GM21723 (cell line): ENCODE measurements at regions not wholly inside any gene's neighbourhood (a gene's known extent, or its start where the extent isn't known, plus 50 kb on each side); places are given as distances from the start of the nearest gene placed in this dataset.

Experiments used
- ATAC-seq: cut with Tn5 transposase; IDR thresholded peaks from one replicate; pipeline ENCODE4 v1.9.1; 2021; ENCODE audit warnings: mild to moderate bottlenecking, moderate library complexity; ENCODE audit not compliant: unreplicated experiment

DNA sequence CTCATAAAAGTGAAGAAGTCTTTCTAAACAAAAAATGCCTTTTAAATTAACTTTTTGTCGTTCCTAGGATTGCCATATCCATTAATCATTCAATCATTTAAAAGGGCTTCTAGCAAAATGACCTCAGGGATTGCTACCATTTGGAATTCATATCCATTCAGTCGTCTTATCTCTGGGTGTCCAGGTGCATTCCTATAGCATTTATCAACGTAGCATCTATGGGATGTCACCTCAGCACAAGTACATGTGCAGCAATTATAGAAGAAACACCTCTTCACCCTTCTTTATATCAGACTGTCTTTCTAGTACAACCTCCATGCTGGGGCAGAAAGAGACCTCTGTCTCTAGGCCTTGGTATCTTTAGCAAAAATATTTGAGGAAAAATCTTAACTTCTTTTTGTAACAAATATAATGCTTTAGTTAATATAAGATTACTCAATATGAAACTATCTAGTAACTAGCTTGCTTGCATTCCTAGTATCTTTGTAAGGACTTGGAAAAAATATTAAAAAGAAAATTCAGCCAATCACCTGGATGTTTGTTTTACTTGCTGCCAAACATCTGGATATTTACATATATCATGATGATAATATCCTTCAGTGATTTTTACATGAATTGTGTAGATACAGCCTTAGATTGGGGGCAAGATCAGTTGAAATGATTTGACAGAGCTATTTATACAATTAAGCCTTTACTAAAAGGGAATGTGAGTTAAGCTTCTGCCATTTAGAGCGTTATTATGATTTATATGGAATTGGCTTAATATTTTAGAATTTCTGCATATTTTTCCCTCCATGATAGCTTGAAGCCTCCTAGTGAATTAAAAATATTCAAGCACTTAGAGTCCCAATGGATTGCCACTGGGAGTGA lies 356.8 kb downstream of the HDGFL1 start:
- no peak for ATAC-seq

DNA sequence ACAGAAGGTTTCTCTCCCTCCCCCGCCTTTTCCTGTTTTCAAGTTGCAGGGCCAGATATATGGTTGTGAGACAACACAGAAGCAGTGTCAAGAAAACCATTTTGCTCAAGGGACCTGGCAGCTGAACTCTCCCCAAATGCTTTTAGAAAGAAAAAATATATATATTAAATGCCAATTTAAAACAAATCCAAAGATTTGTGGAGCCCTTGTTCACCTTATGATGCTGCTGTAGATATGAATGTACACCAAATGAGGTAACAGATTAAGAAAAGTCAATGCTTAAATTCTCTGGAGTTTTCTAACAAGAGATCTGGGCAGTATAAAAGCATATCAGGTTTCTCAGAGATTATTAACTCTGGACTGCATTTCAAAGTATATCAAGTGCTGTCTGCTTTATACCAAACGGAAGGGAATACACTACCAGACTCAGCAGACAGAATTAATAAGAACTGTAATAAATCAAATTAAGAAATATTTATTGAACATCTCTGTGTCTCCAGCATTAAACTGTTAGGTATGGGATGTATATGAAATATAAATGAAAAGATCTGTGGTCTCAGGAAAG lies 357.5 kb downstream of the HDGFL1 start:
- ATAC-seq, result no peak

GRCh38 chr6:22928775-22929174 lies 359.4 kb downstream of the HDGFL1 start:
- ATAC-seq, result no peak

GRCh38 chr6:22929311-22929985 lies 360.1 kb downstream of the HDGFL1 start:
- no peak for ATAC-seq

- no peak for ATAC-seq
Observed at GRCh38 chr6:22940581-22941290, 371.4 kb downstream of the HDGFL1 start.

GRCh38 chr6:22942403-22942802 lies 373.0 kb downstream of the HDGFL1 start:
- ATAC-seq, result no peak

GRCh38 chr6:22943327-22943726 lies 374.0 kb downstream of the HDGFL1 start:
- ATAC-seq, result no peak

- no peak for ATAC-seq
Observed at GRCh38 chr6:22949967-22950366, 380.6 kb downstream of the HDGFL1 start.

GRCh38 chr6:22952097-22952496 lies 382.7 kb downstream of the HDGFL1 start:
- no peak for ATAC-seq

DNA sequence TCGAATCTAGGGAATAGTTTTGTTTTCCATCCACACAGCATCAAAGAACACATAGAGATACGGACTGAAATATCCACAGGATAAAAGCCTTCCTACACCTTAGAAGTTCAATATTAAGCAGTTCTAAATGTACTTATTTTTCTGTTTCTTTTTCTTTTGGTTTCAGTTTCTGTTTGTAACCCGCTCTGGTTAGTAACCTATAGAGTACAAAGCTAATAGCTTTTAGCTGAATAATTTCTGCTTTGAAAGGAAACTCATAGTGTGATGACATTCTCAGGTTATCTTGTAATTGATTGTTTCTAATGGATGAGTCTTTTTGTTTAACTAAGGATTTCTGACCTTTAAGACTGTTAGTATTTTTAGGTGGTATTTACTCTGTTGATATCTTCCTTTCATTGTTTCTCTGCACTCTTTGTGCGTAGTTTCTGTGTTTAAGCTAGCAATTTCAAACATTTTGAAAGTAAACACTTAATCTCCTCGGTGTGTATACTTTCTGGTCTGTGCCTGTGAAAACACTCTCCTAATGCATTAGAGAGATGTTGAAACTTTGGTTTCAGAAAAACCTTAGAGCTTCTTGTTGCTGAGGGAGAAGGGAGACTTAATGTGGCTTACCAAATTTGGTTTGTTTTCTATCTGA lies 385.5 kb downstream of the HDGFL1 start:
- peak; percentile 73 for ATAC-seq

GRCh38 chr6:22956029-22956681 lies 386.8 kb downstream of the HDGFL1 start:
- no peak for ATAC-seq

GRCh38 chr6:22958677-22959076 lies 389.3 kb downstream of the HDGFL1 start:
- ATAC-seq, result no peak

DNA sequence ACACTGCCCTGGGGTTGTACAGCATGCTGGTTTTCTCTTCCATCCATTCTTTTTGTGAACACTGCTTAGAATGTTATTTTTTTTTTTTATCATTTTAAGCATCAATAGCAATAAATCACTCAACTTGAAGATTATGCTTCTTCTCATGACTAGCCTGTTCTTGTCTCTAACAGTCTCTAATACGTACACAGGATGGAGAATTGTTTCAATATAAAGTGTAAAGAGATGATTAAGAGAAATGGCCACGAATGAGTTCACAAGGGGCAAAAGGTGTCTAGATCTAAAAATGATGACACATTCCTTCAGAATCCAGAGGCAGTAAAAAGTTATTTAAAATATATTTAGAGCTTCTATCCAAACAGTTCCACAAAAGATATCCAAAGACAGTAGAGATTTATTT lies 390.2 kb downstream of the HDGFL1 start:
- no peak for ATAC-seq

GRCh38 chr6:22964334-22964733 lies 395.0 kb downstream of the HDGFL1 start:
- ATAC-seq, result no peak

DNA sequence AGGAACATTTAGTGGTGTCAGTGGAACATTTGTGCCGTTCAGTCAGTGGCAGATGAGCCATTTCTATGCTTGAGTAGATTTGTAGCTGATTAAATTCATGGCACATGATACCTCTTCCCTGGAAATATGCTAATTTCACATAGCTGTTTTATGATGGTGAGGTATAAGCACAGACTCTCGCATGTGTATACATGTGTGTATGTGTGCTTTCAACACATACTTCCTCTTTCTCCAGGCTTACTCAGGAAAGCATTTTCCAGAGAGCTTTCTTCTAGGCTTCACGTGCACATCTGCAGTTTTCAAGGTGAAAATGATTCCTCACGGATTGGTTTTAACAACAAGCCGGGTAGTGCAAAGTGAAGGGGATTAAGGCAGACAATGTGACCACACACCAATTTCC lies 396.5 kb downstream of the HDGFL1 start:
- ATAC-seq, result no peak

GRCh38 chr6:22966691-22967422 lies 397.5 kb downstream of the HDGFL1 start:
- no peak for ATAC-seq

DNA sequence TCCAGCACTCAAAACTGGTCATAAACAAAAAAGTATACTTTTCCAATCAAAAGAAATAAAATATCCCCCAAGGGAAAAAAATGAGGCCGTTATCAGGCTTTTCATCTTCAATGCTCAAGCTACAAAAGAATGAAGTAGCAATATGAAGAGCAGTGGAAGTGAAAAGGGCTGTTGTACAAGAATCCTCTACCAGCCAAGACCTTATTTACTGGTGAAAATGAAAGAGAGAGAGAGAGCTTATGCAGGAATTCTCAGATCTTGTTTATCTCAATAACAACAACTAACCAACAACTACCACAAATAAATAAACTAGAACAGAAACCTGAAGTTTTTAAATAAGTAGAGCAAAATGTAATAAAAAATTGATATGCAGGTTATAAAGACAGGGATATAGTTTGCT lies 400.6 kb downstream of the HDGFL1 start:
- no peak for ATAC-seq

GRCh38 chr6:22972771-22973170 lies 403.4 kb downstream of the HDGFL1 start:
- no peak for ATAC-seq

- ATAC-seq, result no peak
Observed at GRCh38 chr6:22975079-22975478, 405.7 kb downstream of the HDGFL1 start.

DNA sequence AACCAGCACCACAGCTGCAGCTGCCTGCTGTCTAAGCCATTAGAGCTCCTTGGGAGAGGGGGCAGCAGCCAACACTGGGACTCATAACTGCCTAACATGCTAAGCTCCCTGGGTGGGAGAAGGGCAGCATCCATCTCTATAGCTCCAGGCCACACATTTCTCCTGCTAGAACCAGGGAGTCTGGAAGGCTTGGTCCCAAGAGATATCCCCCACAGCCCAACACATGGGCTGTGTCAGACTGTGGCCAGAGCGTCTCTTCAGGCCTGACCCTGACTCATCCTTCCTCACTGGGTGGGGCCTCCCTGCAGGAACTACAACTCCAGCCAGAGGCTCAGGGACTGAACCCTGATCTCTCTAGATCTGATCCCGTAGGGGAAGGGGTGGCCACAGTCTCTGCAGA lies 411.1 kb downstream of the HDGFL1 start:
- no peak for ATAC-seq
